Kidney glomerular epithelial cell (primary cell): ENCODE measurements at regions not wholly inside any gene's neighbourhood (a gene's known extent, or its start where the extent isn't known, plus 50 kb on each side); places are given as distances from the start of the nearest gene placed in this dataset.

Source experiments
- DNase-seq: peaks from one replicate; lab custom pipeline; 2025; lab: John Stamatoyannopoulos, UW

DNA sequence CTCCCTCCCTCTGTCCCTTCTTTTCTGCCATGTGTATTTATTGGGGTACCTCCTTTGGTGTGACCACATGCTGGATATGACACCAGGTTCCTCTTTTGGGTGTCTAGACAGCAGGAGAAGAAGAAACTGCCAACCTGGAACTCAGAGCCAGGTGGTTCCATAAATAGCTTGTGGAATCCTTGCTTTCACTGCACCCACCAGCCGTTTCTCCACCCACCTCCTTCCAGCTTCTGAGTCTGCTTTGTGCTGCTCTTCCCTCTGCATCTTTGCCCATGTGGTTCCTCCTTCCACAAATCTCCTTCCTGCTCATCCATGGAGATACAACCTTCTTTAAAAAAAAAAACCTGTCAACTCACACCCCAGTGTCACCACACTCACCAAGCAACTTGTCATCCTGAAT lies 80.2 kb upstream of the SKOR2 start:
- no peak for DNase-seq

- DNase-seq: no peak
Observed at GRCh38 chr18:47331026-47331425, 79.6 kb upstream of the SKOR2 start.

GRCh38 chr18:47323158-47323557 lies 71.7 kb upstream of the SKOR2 start:
- peak; percentile 9 for DNase-seq

GRCh38 chr18:47321815-47322214 lies 70.4 kb upstream of the SKOR2 start:
- DNase-seq: no peak

GRCh38 chr18:47317824-47318508 lies 66.5 kb upstream of the SKOR2 start:
- DNase-seq: no peak

GRCh38 chr18:47316924-47317323 lies 65.5 kb upstream of the SKOR2 start:
- DNase-seq: no peak

GRCh38 chr18:47313901-47314300 lies 62.4 kb upstream of the SKOR2 start:
- DNase-seq: no peak

DNA sequence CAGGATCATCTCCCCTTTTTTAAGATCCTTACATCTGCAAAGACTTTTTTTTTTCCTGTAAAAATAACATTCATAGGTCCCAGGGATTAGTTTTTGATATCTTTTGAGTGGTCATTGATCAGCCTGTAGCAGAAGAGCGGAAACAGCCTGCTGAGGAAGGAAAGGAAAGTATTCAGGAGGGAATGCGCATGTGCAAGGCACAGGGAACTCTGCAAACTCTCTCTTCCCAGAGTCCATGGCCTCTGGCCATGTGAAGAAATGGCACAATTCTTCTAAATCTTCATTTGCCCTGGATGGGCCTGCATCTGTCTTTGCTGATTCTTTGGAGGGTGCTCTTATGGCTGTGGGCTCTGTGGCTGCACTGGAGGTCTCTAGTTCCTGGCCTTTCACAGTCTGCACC lies 60.1 kb upstream of the SKOR2 start:
- DNase-seq: no peak
